K562 (cell line): ENCODE measurements at regions not wholly inside any gene's neighbourhood (a gene's known extent, or its start where the extent isn't known, plus 50 kb on each side); places are given as distances from the start of the nearest gene placed in this dataset.

ENCODE experiments used
- FOXM1 ChIP-seq, 2 experiments: fragments of 450-650 bp in 1 of 2; sonication (generic) in 1 of 2; formaldehyde crosslinking in 1 of 2; IDR thresholded peaks; 2 replicates each; pipeline versions ENCODE4 v1.6.1 to v1.9.0; 2017 to 2022; ENCODE audit warnings: low read depth in 2 of 2, mild to moderate bottlenecking in 2 of 2, missing genetic modification reagents in 1 of 2, moderate library complexity in 1 of 2
- LARP7 ChIP-seq: fragments of 450-650 bp; IDR thresholded peaks from 2 replicates; pipeline ENCODE4 v1.6.1; 2016
- MEIS2 ChIP-seq: fragments of 450-650 bp; IDR thresholded peaks from 2 replicates; pipeline ENCODE4 v1.6.1; 2014; ENCODE audit warnings: mild to moderate bottlenecking; ENCODE audit not compliant: partially characterized antibody
- RFX5 ChIP-seq: IDR thresholded peaks from 2 replicates; pipeline ENCODE4 v1.6.1; 2011; ENCODE audit warnings: low read depth, mild to moderate bottlenecking, improper control_type of control experiment, low read length
- TF ChIP-seq, protein P1 (sequence below): fragments of 450-650 bp; IDR thresholded peaks from one replicate; pipeline ENCODE4 v1.6.1; 2018; ENCODE audit warnings: mild to moderate bottlenecking, moderate library complexity; ENCODE audit not compliant: partially characterized antibody
- TF ChIP-seq, protein P2 (sequence below): sonication (generic); formaldehyde crosslinking; IDR thresholded peaks from 2 replicates; pipeline ENCODE4 v1.8.1; 2022; ENCODE audit warnings: missing genetic modification reagents
- TF ChIP-seq, protein P3 (sequence below): fragments of 250-450 bp; sonication (Bioruptor Pico); IDR thresholded peaks from 2 replicates; pipeline ENCODE4 v1.8.0; 2022; ENCODE audit warnings: inconsistent platforms, mild to moderate bottlenecking, moderate library complexity, borderline replicate concordance
- TF ChIP-seq, protein P4 (sequence below), 2 experiments: IDR thresholded peaks in 1 of 2; conservative IDR thresholded peaks in 1 of 2; 2 replicates each; pipeline ENCODE4 v1.6.1; 2016; ENCODE audit warnings: low read depth in 2 of 2, mild to moderate bottlenecking in 1 of 2, missing compliant biosample characterization in 1 of 2, missing genetic modification characterization in 1 of 2, moderate library complexity in 1 of 2

DNA sequence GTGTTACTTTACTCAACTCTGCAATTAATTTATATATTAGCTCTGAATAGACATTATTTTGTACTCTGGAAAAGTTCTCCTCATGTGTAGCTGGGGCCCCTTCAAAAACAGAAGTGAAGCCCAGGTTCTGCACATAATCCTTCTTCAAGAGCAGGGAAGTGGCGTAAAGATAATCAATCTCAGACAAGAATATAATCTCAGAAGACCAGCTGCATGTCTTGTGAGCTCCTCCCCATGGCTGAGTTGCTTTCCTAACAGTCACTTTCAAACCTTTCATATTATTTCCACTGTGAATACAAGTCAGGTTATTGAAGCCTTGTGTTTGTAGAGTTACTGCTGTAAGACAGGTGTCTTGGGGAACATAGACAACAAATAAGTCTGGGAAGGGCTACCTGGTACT, 691.9 kb downstream of the RFPL4B start (continued):
- TF ChIP-seq, protein P1, sequence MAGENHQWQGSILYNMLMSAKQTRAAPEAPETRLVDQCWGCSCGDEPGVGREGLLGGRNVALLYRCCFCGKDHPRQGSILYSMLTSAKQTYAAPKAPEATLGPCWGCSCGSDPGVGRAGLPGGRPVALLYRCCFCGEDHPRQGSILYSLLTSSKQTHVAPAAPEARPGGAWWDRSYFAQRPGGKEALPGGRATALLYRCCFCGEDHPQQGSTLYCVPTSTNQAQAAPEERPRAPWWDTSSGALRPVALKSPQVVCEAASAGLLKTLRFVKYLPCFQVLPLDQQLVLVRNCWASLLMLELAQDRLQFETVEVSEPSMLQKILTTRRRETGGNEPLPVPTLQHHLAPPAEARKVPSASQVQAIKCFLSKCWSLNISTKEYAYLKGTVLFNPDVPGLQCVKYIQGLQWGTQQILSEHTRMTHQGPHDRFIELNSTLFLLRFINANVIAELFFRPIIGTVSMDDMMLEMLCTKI = no peak
- TF ChIP-seq FOXM1 (IDR thresholded peaks at IDR 0.05; ENCODE audit: low read depth) (no peak), FOXM1 (CRISPR knock-in tag; IDR thresholded peaks at IDR 0.05; ENCODE audit: low read depth) (no peak), MEIS2 (peak; percentile 33), LARP7 (no peak), RFX5 (no peak)
- TF ChIP-seq, protein P2, sequence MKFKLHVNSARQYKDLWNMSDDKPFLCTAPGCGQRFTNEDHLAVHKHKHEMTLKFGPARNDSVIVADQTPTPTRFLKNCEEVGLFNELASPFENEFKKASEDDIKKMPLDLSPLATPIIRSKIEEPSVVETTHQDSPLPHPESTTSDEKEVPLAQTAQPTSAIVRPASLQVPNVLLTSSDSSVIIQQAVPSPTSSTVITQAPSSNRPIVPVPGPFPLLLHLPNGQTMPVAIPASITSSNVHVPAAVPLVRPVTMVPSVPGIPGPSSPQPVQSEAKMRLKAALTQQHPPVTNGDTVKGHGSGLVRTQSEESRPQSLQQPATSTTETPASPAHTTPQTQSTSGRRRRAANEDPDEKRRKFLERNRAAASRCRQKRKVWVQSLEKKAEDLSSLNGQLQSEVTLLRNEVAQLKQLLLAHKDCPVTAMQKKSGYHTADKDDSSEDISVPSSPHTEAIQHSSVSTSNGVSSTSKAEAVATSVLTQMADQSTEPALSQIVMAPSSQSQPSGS (CRISPR knock-in tag) = no peak
- TF ChIP-seq, protein P3, sequence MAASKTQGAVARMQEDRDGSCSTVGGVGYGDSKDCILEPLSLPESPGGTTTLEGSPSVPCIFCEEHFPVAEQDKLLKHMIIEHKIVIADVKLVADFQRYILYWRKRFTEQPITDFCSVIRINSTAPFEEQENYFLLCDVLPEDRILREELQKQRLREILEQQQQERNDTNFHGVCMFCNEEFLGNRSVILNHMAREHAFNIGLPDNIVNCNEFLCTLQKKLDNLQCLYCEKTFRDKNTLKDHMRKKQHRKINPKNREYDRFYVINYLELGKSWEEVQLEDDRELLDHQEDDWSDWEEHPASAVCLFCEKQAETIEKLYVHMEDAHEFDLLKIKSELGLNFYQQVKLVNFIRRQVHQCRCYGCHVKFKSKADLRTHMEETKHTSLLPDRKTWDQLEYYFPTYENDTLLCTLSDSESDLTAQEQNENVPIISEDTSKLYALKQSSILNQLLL = no peak
- TF ChIP-seq, protein P4, sequence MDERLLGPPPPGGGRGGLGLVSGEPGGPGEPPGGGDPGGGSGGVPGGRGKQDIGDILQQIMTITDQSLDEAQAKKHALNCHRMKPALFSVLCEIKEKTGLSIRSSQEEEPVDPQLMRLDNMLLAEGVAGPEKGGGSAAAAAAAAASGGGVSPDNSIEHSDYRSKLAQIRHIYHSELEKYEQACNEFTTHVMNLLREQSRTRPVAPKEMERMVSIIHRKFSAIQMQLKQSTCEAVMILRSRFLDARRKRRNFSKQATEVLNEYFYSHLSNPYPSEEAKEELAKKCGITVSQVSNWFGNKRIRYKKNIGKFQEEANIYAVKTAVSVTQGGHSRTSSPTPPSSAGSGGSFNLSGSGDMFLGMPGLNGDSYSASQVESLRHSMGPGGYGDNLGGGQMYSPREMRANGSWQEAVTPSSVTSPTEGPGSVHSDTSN (CRISPR knock-in tag; IDR thresholded peaks at IDR 0.05; ENCODE audit: low read depth) = no peak
- TF ChIP-seq, protein P4 (tag; conservative IDR thresholded peaks at IDR 0.05; ENCODE audit: low read depth) = peak; percentile 73
